Hepatocyte (in vitro differentiated cells): ENCODE measurements at regions not wholly inside any gene's neighbourhood (a gene's known extent, or its start where the extent isn't known, plus 50 kb on each side); places are given as distances from the start of the nearest gene placed in this dataset.

Experiments
- EZH2 ChIP-seq: fragments of 200-600 bp; sonication (generic); IDR thresholded peaks from 2 replicates; pipeline ENCODE4 v1.6.1; 2016; ENCODE audit warnings: antibody characterized with exemption, mild to moderate bottlenecking, borderline replicate concordance
- EZH2phosphoT487 ChIP-seq: fragments of 200-600 bp; sonication (generic); IDR thresholded peaks from one replicate; pipeline ENCODE4 v1.6.1; 2018; ENCODE audit warnings: antibody characterized with exemption, mild to moderate bottlenecking, low read depth, moderate library complexity; ENCODE audit not compliant: unreplicated experiment, severe bottlenecking
- TF ChIP-seq, protein P1 (sequence below): fragments of 200-600 bp; sonication (generic); IDR thresholded peaks from 2 replicates; pipeline ENCODE4 v1.5.1; 2016; ENCODE audit warnings: antibody characterized with exemption, mild to moderate bottlenecking; ENCODE audit not compliant: poor library complexity

DNA sequence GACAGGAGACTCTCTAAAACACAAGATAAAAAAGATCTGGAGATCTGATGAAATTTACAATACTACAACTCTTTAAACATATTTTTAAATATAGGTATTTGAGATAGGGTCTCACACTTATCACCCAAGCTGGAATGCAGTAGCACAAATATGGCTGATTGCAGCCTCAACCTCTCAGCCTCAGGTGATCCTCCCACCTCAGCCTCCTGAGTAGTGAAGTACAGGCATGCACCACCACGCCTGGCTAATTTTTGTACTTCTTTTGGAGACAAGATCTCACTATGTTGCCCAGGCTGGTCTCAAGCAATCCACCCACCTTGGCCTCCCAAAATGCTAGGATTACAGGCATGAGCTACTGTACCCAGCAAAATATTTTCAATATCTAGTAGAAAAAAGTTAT is 170.0 kb upstream of the NR5A2 start:
- TF ChIP-seq EZH2 (no peak), EZH2phosphoT487 (no peak)
- TF ChIP-seq, protein P1, sequence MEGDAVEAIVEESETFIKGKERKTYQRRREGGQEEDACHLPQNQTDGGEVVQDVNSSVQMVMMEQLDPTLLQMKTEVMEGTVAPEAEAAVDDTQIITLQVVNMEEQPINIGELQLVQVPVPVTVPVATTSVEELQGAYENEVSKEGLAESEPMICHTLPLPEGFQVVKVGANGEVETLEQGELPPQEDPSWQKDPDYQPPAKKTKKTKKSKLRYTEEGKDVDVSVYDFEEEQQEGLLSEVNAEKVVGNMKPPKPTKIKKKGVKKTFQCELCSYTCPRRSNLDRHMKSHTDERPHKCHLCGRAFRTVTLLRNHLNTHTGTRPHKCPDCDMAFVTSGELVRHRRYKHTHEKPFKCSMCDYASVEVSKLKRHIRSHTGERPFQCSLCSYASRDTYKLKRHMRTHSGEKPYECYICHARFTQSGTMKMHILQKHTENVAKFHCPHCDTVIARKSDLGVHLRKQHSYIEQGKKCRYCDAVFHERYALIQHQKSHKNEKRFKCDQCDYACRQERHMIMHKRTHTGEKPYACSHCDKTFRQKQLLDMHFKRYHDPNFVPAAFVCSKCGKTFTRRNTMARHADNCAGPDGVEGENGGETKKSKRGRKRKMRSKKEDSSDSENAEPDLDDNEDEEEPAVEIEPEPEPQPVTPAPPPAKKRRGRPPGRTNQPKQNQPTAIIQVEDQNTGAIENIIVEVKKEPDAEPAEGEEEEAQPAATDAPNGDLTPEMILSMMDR, result no peak
